ENCODE measurements at regions not wholly inside any gene's neighbourhood (a gene's known extent, or its start where the extent isn't known, plus 50 kb on each side); places are given as distances from the start of the nearest gene placed in this dataset.

GRCh38 chr3:152728231-152728980 is 106.5 kb upstream of the P2RY1 start:
- Histone ChIP-seq H3K9ac (ENCODE audit: insufficient read depth in 1 of 2, low read depth in 2 of 2, low read length in 2 of 2) (no peak overlapping the region), H3K4me1 (replicated peaks in 1 of 2; ENCODE audit: control insufficient read depth in 2 of 2, insufficient read depth in 2 of 2, low read length in 2 of 2) (no peaks in the 10 kb centered on the region), H3K27me3 (ENCODE audit: control insufficient read depth in 2 of 2, insufficient read depth in 2 of 2, low read length in 2 of 2) (no peaks in the 10 kb centered on the region), H3K9me3 (replicated peaks; ENCODE audit: control insufficient read depth, insufficient read depth, low read depth, low read length) (no peaks in the 10 kb centered on the region), H4K20me1 (replicated peaks; ENCODE audit: control insufficient read depth, insufficient read depth, low read length) (no peaks in the 10 kb centered on the region), H3K79me2 (ENCODE audit: control insufficient read depth, insufficient read depth, low read length) (no peaks in the 10 kb centered on the region), H3K4me3 (no peak overlapping the region), H3K36me3 (ENCODE audit: control insufficient read depth, insufficient read depth, low read length) (no peaks in the 10 kb centered on the region), H3K4me2 (ENCODE audit: insufficient read depth, low read length) (no peak overlapping the region), H3K27ac (ENCODE audit: extremely low read depth, low read depth, low read length) (no peak overlapping the region), H2AFZ (ENCODE audit: low read depth, low read length) (no peak overlapping the region), H3K9me1 (ENCODE audit: control insufficient read depth, insufficient read depth, low read length) (no peaks in the 10 kb centered on the region)
- ATAC-seq: no peak
- no peak for FAIRE-seq
- CTCF ChIA-PET (ENCODE audit: low intra/inter-chr PET ratio): no interaction called here
- in situ Hi-C loops (cut with MboI) (no loop called here), intact Hi-C loops (cut with micrococcal nuclease) (no loop called here)
- WGBS (ENCODE audit: insufficient coverage, low coverage, missing lambda C conversion rate): 52% methylated on average over 2 of the region's 2 CpGs
- TF ChIP-seq ZNF277 (CRISPR knock-in tag; IDR thresholded peaks at IDR 0.05; ENCODE audit: borderline replicate concordance) (no peak), ZNF449 (CRISPR knock-in tag; IDR thresholded peaks at IDR 0.05) (no peak)
- DNase-seq (ENCODE audit: extremely low read depth in 1 of 4, low spot score in 3 of 4): no peak
- POLR2A ChIA-PET: interaction anchor here (0.5 to 0.9 kb wide), 2 partner anchors 180 to 213 kb away, joined by 3 read pairs; no protein-coding TSS in a partner anchor
- no TSS peak for BruUV-seq (replicated peaks)

Data from K562 (cell line).